IMR-90 (cell line): ENCODE measurements at regions not wholly inside any gene's neighbourhood (a gene's known extent, or its start where the extent isn't known, plus 50 kb on each side); places are given as distances from the start of the nearest gene placed in this dataset.

ENCODE experiments used
- ATAC-seq: fragments of 200-7000 bp; cut with Tn5 transposase; 2 replicates; pipeline ENCODE4 v1.9.1; 2020; ENCODE audit warnings: low read depth, mild to moderate bottlenecking, moderate library complexity
- BruUV-seq: library from RNA; stranded (reverse); fragments of 400-500 nt; replicated peaks from 2 replicates; lab custom pipeline; 2021; lab: Mats Ljungman, UMichigan
- CTCF ChIA-PET: fragments of 300-600 bp; formaldehyde crosslinking; extraction: SDS; loops from one replicate; lab custom pipeline; 2021; ENCODE audit warnings: antibody characterized with exemption; lab: Yijun Ruan, JAX
- POLR2A ChIA-PET: fragments of 300-600 bp; sonication (Branson Sonifier 250); formaldehyde crosslinking; loops from one replicate; lab custom pipeline; 2022; ENCODE audit warnings: antibody characterized with exemption; ENCODE audit not compliant: unreplicated experiment; lab: Charles Lee
- DNase-seq: peaks from one replicate; pipeline ENCODE4 v3.0.0; 2013
- H2AFZ ChIP-seq: replicated peaks from 2 replicates; pipeline ENCODE3; 2013; ENCODE audit warnings: low read length, mild to moderate bottlenecking; ENCODE audit not compliant: poor library complexity
- H2AK5ac ChIP-seq: 2 replicates; pipeline ENCODE4 v1.6.1; 2013; ENCODE audit warnings: low read depth, low read length, inconsistent platforms
- H2AK9ac ChIP-seq: replicated peaks from 2 replicates; pipeline ENCODE3; 2013; ENCODE audit warnings: mild to moderate bottlenecking, low read depth, low read length, moderate library complexity; ENCODE audit not compliant: poor library complexity
- H2BK120ac ChIP-seq: 2 replicates; pipeline ENCODE4 v1.6.1; 2013; ENCODE audit warnings: low read depth, low read length, inconsistent platforms
- H2BK15ac ChIP-seq: 3 replicates; pipeline ENCODE4 v1.6.1; 2013; ENCODE audit warnings: low read depth, low read length, inconsistent platforms
- H2BK20ac ChIP-seq: 2 replicates; pipeline ENCODE4 v1.6.1; 2013; ENCODE audit warnings: low read depth, mild to moderate bottlenecking, inconsistent platforms, low read length, moderate library complexity
- H2BK5ac ChIP-seq: 2 replicates; pipeline ENCODE4 v1.6.1; 2013; ENCODE audit warnings: mild to moderate bottlenecking, low read depth, low read length, inconsistent platforms; ENCODE audit not compliant: poor library complexity, severe bottlenecking
- H3K14ac ChIP-seq: replicated peaks from 2 replicates; pipeline ENCODE4 v1.6.1; 2013; ENCODE audit warnings: low read depth, low read length, inconsistent platforms
- H3K18ac ChIP-seq: 2 replicates; pipeline ENCODE4 v1.6.1; 2013; ENCODE audit warnings: low read depth, low read length, control low read depth
- H3K23ac ChIP-seq: 2 replicates; pipeline ENCODE4 v1.6.1; 2013; ENCODE audit warnings: low read depth, low read length, inconsistent platforms
- H3K27ac ChIP-seq: 2 replicates; pipeline ENCODE4 v1.5.1; 2013; ENCODE audit warnings: mild to moderate bottlenecking, control low read depth, low read length; ENCODE audit not compliant: insufficient read depth
- H3K27me3 ChIP-seq: 2 replicates; pipeline ENCODE4 v1.6.1; 2013; ENCODE audit warnings: low read length; ENCODE audit not compliant: control insufficient read depth, insufficient read depth
- H3K36me3 ChIP-seq: 2 replicates; pipeline ENCODE4 v1.6.1; 2013; ENCODE audit warnings: low read length, mixed read lengths; ENCODE audit not compliant: control insufficient read depth, insufficient read depth
- H3K4ac ChIP-seq: 2 replicates; pipeline ENCODE4 v1.6.1; 2013; ENCODE audit warnings: low read depth, low read length, inconsistent platforms
- H3K4me1 ChIP-seq: 2 replicates; pipeline ENCODE4 v1.6.1; 2013; ENCODE audit warnings: low read length, mixed read lengths; ENCODE audit not compliant: control insufficient read depth, insufficient read depth
- H3K4me2 ChIP-seq: 2 replicates; pipeline ENCODE4 v1.6.1; 2013; ENCODE audit warnings: low read depth, mild to moderate bottlenecking, control low read depth, low read length, moderate library complexity
- H3K4me3 ChIP-seq: 2 replicates; pipeline ENCODE4 v1.5.1; 2013; ENCODE audit warnings: low read depth, mild to moderate bottlenecking, control low read depth, low read length, moderate library complexity; ENCODE audit not compliant: insufficient read depth
- H3K56ac ChIP-seq: 2 replicates; pipeline ENCODE4 v1.6.1; 2013; ENCODE audit warnings: low read length, inconsistent platforms; ENCODE audit not compliant: insufficient read depth; ENCODE audit errors: extremely low read depth
- H3K79me1 ChIP-seq, 2 experiments: 2 replicates each; pipeline ENCODE4 v1.6.1; 2013; ENCODE audit warnings: low read length in 2 of 2, inconsistent platforms in 1 of 2, low read depth in 1 of 2
- H3K9ac ChIP-seq: 2 replicates; pipeline ENCODE4 v1.6.1; 2013; ENCODE audit warnings: low read depth, low read length, control low read depth
- H3K9me1 ChIP-seq: 2 replicates; pipeline ENCODE4 v1.6.1; 2013; ENCODE audit warnings: low read length, inconsistent platforms; ENCODE audit not compliant: insufficient read depth
- H3K9me3 ChIP-seq: 2 replicates; pipeline ENCODE4 v1.6.1; 2013; ENCODE audit warnings: low read length; ENCODE audit not compliant: control insufficient read depth, insufficient read depth
- H4K20me1 ChIP-seq: 2 replicates; pipeline ENCODE4 v1.6.1; 2013; ENCODE audit warnings: low read length, inconsistent platforms; ENCODE audit not compliant: insufficient read depth
- H4K5ac ChIP-seq: 2 replicates; pipeline ENCODE4 v1.6.1; 2013; ENCODE audit warnings: mild to moderate bottlenecking, low read depth, low read length, control low read depth
- H4K8ac ChIP-seq, 2 experiments: 2 replicates each; pipeline ENCODE4 v1.6.1; 2013; ENCODE audit warnings: low read depth in 2 of 2, low read length in 2 of 2, control low read depth in 1 of 2, inconsistent platforms in 1 of 2
- H4K91ac ChIP-seq: 2 replicates; pipeline ENCODE4 v1.6.1; 2013; ENCODE audit warnings: low read depth, low read length, inconsistent platforms; ENCODE audit not compliant: insufficient read depth
- BHLHE40 ChIP-seq: fragments of 150-350 bp; IDR thresholded peaks from 2 replicates; pipeline ENCODE4 v1.6.1; 2016; ENCODE audit warnings: mild to moderate bottlenecking, low read depth, low read length
- CEBPB ChIP-seq: IDR thresholded peaks from 2 replicates; pipeline ENCODE4 v1.6.1; 2012; ENCODE audit warnings: low read depth, low read length, improper control_type of control experiment
- CHD1 ChIP-seq: IDR thresholded peaks from 2 replicates; pipeline ENCODE4 v1.6.1; 2012; ENCODE audit warnings: low read depth, low read length, improper control_type of control experiment
- FOS ChIP-seq: fragments of 150-350 bp; IDR thresholded peaks from 2 replicates; pipeline ENCODE4 v1.6.1; 2016; ENCODE audit warnings: low read depth, low read length
- MAFK ChIP-seq: IDR thresholded peaks from 2 replicates; pipeline ENCODE4 v1.6.1; 2012; ENCODE audit warnings: low read depth, low read length, improper control_type of control experiment
- MAZ ChIP-seq: IDR thresholded peaks from 2 replicates; pipeline ENCODE4 v1.6.1; 2012; ENCODE audit warnings: low read depth, mild to moderate bottlenecking, low read length, improper control_type of control experiment, moderate library complexity, borderline replicate concordance
- MXI1 ChIP-seq: IDR thresholded peaks from 2 replicates; pipeline ENCODE4 v1.6.1; 2012; ENCODE audit warnings: low read depth, mild to moderate bottlenecking, low read length, moderate library complexity, borderline replicate concordance
- NFE2L2 ChIP-seq: fragments of 150-350 bp; IDR thresholded peaks from 2 replicates; pipeline ENCODE4 v1.6.1; 2016; ENCODE audit warnings: low read depth, mild to moderate bottlenecking, low read length
- POLR2A ChIP-seq: IDR thresholded peaks from 2 replicates; pipeline ENCODE4 v1.6.1; 2012; ENCODE audit warnings: mild to moderate bottlenecking, low read depth, low read length
- RAD21 ChIP-seq: IDR thresholded peaks from 2 replicates; pipeline ENCODE4 v1.6.1; 2012; ENCODE audit warnings: low read length, improper control_type of control experiment
- RCOR1 ChIP-seq: IDR thresholded peaks from 2 replicates; pipeline ENCODE4 v1.6.1; 2012; ENCODE audit warnings: mild to moderate bottlenecking, low read length, improper control_type of control experiment; ENCODE audit not compliant: insufficient replicate concordance
- RFX5 ChIP-seq: IDR thresholded peaks from 2 replicates; pipeline ENCODE4 v1.8.0; 2012; ENCODE audit warnings: low read depth, mild to moderate bottlenecking, low read length, moderate library complexity
- SMC3 ChIP-seq: fragments of 150-350 bp; IDR thresholded peaks from 2 replicates; pipeline ENCODE4 v1.6.1; 2016; ENCODE audit warnings: low read depth, mild to moderate bottlenecking, antibody characterized with exemption, low read length, moderate library complexity
- WGBS, 2 experiments: methylation state at CpG; one replicate each; pipeline versions ENCODE4 v1.1.5 to v1.1.7; 2013; ENCODE audit warnings: missing lambda C conversion rate in 2 of 2; ENCODE audit not compliant: insufficient read length in 1 of 2; ENCODE audit errors: extremely low coverage in 2 of 2; 5-methylcytosine and 5-hydroxymethylcytosine counted together
- dilution Hi-C: fragments of 300-500 bp; cut with HindIII; formaldehyde crosslinking; loops from one replicate; pipeline ENCODE4 v1.14.3; 2018; ENCODE audit warnings: low sequenced_read_pairs; ENCODE audit not compliant: unreplicated experiment
- in situ Hi-C: fragments of 300-500 bp; cut with MboI; formaldehyde crosslinking; loops from 3 replicates; pipeline ENCODE4 v1.14.3; 2019; ENCODE audit warnings: low sequenced_read_pairs, inconsistent platforms, mixed read lengths
- intact Hi-C: fragments of 100-400 bp; cut with micrococcal nuclease; formaldehyde crosslinking; loops from 2 replicates; pipeline ENCODE4 v1.10.0; 2022
- TF ChIP-seq, protein P1 (sequence below): fragments of 150-350 bp; IDR thresholded peaks from 2 replicates; pipeline ENCODE4 v1.6.1; 2016; ENCODE audit warnings: low read depth, mild to moderate bottlenecking, low read length, moderate library complexity, borderline replicate concordance
- TF ChIP-seq, protein P2 (sequence below): fragments of 150-350 bp; IDR thresholded peaks from 2 replicates; pipeline ENCODE4 v1.6.1; 2017; ENCODE audit warnings: mild to moderate bottlenecking, antibody characterized with exemption, low read length, low read depth
- TF ChIP-seq, protein P3 (sequence below): conservative IDR thresholded peaks from 2 replicates; pipeline ENCODE4 v1.5.1; 2012; ENCODE audit warnings: mild to moderate bottlenecking, low read depth, low read length, improper control_type of control experiment

DNA sequence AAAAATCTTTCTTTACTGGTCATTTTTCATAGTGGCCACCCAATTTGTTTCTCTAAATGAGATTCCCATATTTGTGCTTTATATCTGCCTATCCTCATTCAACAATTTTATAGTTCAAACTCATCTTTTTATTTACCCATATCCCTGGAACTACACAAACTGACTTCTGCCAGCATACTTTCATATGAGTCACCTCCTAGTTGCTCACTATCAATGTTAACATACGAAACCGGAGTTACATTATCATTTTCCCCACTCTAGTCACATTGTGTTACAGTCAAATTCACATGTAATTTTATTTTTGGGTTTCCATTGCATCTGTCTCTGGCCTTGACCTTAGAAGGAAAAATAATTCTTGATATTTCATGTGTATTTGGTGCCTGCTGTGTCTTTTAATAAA is 499.4 kb downstream of the MAFB start:
- H2AK5ac ChIP-seq = no peak overlapping the region
- H2BK20ac ChIP-seq = no peak overlapping the region
- no peak overlapping the region for H3K14ac ChIP-seq
- no peak overlapping the region for H3K18ac ChIP-seq
- no peaks in the 10 kb centered on the region for H3K4me1 ChIP-seq
- no peak overlapping the region for H3K4ac ChIP-seq
- dilution Hi-C loops (no loop called here), intact Hi-C loops (no loop called here), in situ Hi-C loops (no loop called here)
- no peaks in the 10 kb centered on the region for H3K79me1 ChIP-seq
- no peak overlapping the region for H3K4me3 ChIP-seq
- H3K9ac ChIP-seq = no peak overlapping the region
- no peak overlapping the region for H3K27ac ChIP-seq
- no peak overlapping the region for H4K5ac ChIP-seq
- DNase-seq (no peak), ATAC-seq (no peak)
- H2AK9ac ChIP-seq = no peak overlapping the region
- no peaks in the 10 kb centered on the region for H3K9me1 ChIP-seq
- no peak overlapping the region for H2AFZ ChIP-seq
- no peak overlapping the region for H2BK15ac ChIP-seq
- CTCF ChIA-PET = no interaction called here
- no peak overlapping the region for H2BK5ac ChIP-seq
- H3K36me3 ChIP-seq = no peaks in the 10 kb centered on the region
- no peak overlapping the region for H4K91ac ChIP-seq
- H3K56ac ChIP-seq = no peak overlapping the region
- WGBS, 2 experiments = no CpG with 5 or more reads among the region's 2 CpGs
- TF ChIP-seq MXI1 = no peak
- no peak for TF ChIP-seq BHLHE40
- no peak for TF ChIP-seq CHD1
- TF ChIP-seq FOS = no peak
- no peak for TF ChIP-seq CEBPB
- TF ChIP-seq NFE2L2 = no peak
- no peak for TF ChIP-seq MAFK
- TF ChIP-seq SMC3 = no peak
- no peak for TF ChIP-seq POLR2A
- TF ChIP-seq RFX5 = no peak
- TF ChIP-seq RCOR1 = no peak
- TF ChIP-seq RAD21 = no peak
- no peak for TF ChIP-seq MAZ
- TF ChIP-seq, protein P1, sequence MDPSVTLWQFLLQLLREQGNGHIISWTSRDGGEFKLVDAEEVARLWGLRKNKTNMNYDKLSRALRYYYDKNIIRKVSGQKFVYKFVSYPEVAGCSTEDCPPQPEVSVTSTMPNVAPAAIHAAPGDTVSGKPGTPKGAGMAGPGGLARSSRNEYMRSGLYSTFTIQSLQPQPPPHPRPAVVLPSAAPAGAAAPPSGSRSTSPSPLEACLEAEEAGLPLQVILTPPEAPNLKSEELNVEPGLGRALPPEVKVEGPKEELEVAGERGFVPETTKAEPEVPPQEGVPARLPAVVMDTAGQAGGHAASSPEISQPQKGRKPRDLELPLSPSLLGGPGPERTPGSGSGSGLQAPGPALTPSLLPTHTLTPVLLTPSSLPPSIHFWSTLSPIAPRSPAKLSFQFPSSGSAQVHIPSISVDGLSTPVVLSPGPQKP = no peak
- TF ChIP-seq, protein P2, sequence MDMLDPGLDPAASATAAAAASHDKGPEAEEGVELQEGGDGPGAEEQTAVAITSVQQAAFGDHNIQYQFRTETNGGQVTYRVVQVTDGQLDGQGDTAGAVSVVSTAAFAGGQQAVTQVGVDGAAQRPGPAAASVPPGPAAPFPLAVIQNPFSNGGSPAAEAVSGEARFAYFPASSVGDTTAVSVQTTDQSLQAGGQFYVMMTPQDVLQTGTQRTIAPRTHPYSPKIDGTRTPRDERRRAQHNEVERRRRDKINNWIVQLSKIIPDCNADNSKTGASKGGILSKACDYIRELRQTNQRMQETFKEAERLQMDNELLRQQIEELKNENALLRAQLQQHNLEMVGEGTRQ = no peak
- TF ChIP-seq, protein P3, sequence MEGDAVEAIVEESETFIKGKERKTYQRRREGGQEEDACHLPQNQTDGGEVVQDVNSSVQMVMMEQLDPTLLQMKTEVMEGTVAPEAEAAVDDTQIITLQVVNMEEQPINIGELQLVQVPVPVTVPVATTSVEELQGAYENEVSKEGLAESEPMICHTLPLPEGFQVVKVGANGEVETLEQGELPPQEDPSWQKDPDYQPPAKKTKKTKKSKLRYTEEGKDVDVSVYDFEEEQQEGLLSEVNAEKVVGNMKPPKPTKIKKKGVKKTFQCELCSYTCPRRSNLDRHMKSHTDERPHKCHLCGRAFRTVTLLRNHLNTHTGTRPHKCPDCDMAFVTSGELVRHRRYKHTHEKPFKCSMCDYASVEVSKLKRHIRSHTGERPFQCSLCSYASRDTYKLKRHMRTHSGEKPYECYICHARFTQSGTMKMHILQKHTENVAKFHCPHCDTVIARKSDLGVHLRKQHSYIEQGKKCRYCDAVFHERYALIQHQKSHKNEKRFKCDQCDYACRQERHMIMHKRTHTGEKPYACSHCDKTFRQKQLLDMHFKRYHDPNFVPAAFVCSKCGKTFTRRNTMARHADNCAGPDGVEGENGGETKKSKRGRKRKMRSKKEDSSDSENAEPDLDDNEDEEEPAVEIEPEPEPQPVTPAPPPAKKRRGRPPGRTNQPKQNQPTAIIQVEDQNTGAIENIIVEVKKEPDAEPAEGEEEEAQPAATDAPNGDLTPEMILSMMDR = no peak
- H4K8ac ChIP-seq = no peak overlapping the region
- no TSS peak for BruUV-seq
- H4K20me1 ChIP-seq = no peaks in the 10 kb centered on the region
- H3K9me3 ChIP-seq = no peaks in the 10 kb centered on the region
- H3K4me2 ChIP-seq = no peak overlapping the region
- POLR2A ChIA-PET = no interaction called here
- H3K23ac ChIP-seq = no peak overlapping the region
- no peak overlapping the region for H2BK120ac ChIP-seq
- H3K27me3 ChIP-seq = no peaks in the 10 kb centered on the region
